Liver (tissue), 3 donors: ENCODE measurements at regions not wholly inside any gene's neighbourhood (a gene's known extent, or its start where the extent isn't known, plus 50 kb on each side); places are given as distances from the start of the nearest gene placed in this dataset.

Experiments
- EGR1 ChIP-seq, 2 donors: IDR thresholded peaks; 2 replicates each; pipeline ENCODE4 v1.6.1; 2016 to 2018; ENCODE audit warnings: antibody characterized with exemption in 2 of 2, low read depth in 2 of 2
- GABPA ChIP-seq, 2 donors: IDR thresholded peaks in 1 of 2; conservative IDR thresholded peaks in 1 of 2; 2 replicates each; pipeline ENCODE4 v1.6.1; 2016; ENCODE audit warnings: antibody characterized with exemption in 2 of 2, mild to moderate bottlenecking in 1 of 2, moderate library complexity in 1 of 2
- HNF4G ChIP-seq: IDR thresholded peaks from 2 replicates; pipeline ENCODE4 v1.6.1; 2016; ENCODE audit warnings: antibody characterized with exemption
- JUND ChIP-seq, 2 donors: IDR thresholded peaks; 2 replicates each; pipeline ENCODE4 v1.6.1; 2016; ENCODE audit warnings: antibody characterized with exemption in 2 of 2
- NR2F2 ChIP-seq: IDR thresholded peaks from 2 replicates; pipeline ENCODE4 v1.6.1; 2016; ENCODE audit warnings: antibody characterized with exemption
- RAD21 ChIP-seq, 2 donors: IDR thresholded peaks; 2 replicates each; pipeline ENCODE4 v1.6.1; 2016; ENCODE audit warnings: antibody characterized with exemption in 2 of 2, mild to moderate bottlenecking in 2 of 2
- RXRA ChIP-seq, 2 donors: IDR thresholded peaks; 2 replicates each; pipeline ENCODE4 v1.6.1; 2017 to 2018; ENCODE audit warnings: antibody characterized with exemption in 2 of 2, mild to moderate bottlenecking in 1 of 2
- TAF1 ChIP-seq: conservative IDR thresholded peaks from 2 replicates; pipeline ENCODE4 v1.6.1; 2016; ENCODE audit warnings: antibody characterized with exemption, mild to moderate bottlenecking
- YY1 ChIP-seq: IDR thresholded peaks from 2 replicates; pipeline ENCODE4 v1.6.1; 2016; ENCODE audit warnings: antibody characterized with exemption, mild to moderate bottlenecking
- TF ChIP-seq, protein P1 (sequence below): IDR thresholded peaks from 2 replicates; pipeline ENCODE4 v1.6.1; 2016; ENCODE audit warnings: antibody characterized with exemption, mild to moderate bottlenecking
- TF ChIP-seq, protein P2 (sequence below): fragments of 150-350 bp; IDR thresholded peaks from 2 replicates; pipeline ENCODE4 v1.5.1; 2017; ENCODE audit warnings: improper control_type of control experiment, low read depth, low read length; ENCODE audit not compliant: missing input control
- TF ChIP-seq, protein P3 (sequence below): IDR thresholded peaks from 2 replicates; pipeline ENCODE4 v1.6.1; 2016; ENCODE audit warnings: antibody characterized with exemption
- donor health status: healthy.
- donor health status: healthy.

DNA sequence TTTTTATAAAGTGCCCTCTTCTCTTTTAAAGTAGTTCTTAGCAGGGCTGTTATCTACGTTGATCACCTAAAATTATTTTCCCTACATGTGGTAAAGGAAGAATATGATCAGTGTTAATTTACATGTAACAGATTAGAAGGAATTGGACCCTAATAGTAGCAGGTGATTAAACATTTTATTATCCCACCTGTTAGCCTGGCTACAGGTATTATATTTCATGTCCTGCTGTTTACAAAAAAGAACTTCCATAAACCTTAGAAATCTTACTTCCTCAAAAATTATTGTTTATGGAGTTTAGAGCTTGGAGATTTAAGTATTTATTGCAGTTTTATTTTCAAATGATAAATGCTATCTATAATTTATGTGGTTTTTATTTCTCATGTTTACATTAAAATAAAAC is 1226.7 kb downstream of the UQCRFS1 start:
- TF ChIP-seq, protein P1, sequence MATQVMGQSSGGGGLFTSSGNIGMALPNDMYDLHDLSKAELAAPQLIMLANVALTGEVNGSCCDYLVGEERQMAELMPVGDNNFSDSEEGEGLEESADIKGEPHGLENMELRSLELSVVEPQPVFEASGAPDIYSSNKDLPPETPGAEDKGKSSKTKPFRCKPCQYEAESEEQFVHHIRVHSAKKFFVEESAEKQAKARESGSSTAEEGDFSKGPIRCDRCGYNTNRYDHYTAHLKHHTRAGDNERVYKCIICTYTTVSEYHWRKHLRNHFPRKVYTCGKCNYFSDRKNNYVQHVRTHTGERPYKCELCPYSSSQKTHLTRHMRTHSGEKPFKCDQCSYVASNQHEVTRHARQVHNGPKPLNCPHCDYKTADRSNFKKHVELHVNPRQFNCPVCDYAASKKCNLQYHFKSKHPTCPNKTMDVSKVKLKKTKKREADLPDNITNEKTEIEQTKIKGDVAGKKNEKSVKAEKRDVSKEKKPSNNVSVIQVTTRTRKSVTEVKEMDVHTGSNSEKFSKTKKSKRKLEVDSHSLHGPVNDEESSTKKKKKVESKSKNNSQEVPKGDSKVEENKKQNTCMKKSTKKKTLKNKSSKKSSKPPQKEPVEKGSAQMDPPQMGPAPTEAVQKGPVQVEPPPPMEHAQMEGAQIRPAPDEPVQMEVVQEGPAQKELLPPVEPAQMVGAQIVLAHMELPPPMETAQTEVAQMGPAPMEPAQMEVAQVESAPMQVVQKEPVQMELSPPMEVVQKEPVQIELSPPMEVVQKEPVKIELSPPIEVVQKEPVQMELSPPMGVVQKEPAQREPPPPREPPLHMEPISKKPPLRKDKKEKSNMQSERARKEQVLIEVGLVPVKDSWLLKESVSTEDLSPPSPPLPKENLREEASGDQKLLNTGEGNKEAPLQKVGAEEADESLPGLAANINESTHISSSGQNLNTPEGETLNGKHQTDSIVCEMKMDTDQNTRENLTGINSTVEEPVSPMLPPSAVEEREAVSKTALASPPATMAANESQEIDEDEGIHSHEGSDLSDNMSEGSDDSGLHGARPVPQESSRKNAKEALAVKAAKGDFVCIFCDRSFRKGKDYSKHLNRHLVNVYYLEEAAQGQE: no peak
- TF ChIP-seq, protein P2, sequence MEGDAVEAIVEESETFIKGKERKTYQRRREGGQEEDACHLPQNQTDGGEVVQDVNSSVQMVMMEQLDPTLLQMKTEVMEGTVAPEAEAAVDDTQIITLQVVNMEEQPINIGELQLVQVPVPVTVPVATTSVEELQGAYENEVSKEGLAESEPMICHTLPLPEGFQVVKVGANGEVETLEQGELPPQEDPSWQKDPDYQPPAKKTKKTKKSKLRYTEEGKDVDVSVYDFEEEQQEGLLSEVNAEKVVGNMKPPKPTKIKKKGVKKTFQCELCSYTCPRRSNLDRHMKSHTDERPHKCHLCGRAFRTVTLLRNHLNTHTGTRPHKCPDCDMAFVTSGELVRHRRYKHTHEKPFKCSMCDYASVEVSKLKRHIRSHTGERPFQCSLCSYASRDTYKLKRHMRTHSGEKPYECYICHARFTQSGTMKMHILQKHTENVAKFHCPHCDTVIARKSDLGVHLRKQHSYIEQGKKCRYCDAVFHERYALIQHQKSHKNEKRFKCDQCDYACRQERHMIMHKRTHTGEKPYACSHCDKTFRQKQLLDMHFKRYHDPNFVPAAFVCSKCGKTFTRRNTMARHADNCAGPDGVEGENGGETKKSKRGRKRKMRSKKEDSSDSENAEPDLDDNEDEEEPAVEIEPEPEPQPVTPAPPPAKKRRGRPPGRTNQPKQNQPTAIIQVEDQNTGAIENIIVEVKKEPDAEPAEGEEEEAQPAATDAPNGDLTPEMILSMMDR: no peak
- TF ChIP-seq YY1 (no peak), TAF1 (no peak), NR2F2 (no peak), EGR1 (IDR thresholded peaks at IDR 0.05; ENCODE audit: low read depth in 2 of 2) (no peak), JUND (IDR thresholded peaks at IDR 0.05) (no peak), RAD21 (IDR thresholded peaks at IDR 0.05) (no peak), HNF4G (no peak), GABPA (IDR thresholded peaks at IDR 0.05 in 1 of 2, conservative IDR thresholded peaks at IDR 0.05 in 1 of 2) (no peak), RXRA (IDR thresholded peaks at IDR 0.05) (no peak)
- TF ChIP-seq, protein P3, sequence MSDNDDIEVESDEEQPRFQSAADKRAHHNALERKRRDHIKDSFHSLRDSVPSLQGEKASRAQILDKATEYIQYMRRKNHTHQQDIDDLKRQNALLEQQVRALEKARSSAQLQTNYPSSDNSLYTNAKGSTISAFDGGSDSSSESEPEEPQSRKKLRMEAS: no peak
